ENCODE measurements at regions not wholly inside any gene's neighbourhood (a gene's known extent, or its start where the extent isn't known, plus 50 kb on each side); places are given as distances from the start of the nearest gene placed in this dataset.

DNA sequence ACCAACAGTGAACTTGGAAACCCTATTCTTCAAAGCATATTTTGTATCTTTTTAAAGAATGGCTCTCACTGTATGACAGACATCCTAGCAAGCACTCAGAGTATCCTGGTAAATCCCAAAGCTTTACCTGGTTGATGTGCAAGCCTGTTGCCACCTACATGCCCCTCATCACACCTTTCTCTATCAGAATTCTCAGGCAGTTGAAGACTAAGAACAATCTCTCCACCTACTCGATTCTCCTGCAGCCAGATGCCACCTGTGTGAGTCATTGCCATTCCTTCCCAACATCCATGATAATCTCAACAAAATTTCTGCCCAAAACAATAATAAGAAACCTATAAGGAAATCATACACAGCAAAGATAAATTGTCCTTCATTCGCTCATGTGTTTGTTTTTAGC lies 659.8 kb downstream of the BCL11A start:
- no peaks in the 10 kb centered on the region for H3K79me2 ChIP-seq (ENCODE audit: control insufficient read depth, insufficient read depth, low read length)
- no peak overlapping the region for H3K56ac ChIP-seq (ENCODE audit: low read length)
- no peak overlapping the region for H2BK15ac ChIP-seq (replicated peaks; ENCODE audit: low read depth)
- no peak overlapping the region for H4K8ac ChIP-seq (ENCODE audit: low read depth, low read length)
- H3K23ac ChIP-seq (ENCODE audit: low read length) = no peak overlapping the region
- H3K4me1 ChIP-seq (ENCODE audit: control insufficient read depth, low read depth, low read length) = no peaks in the 10 kb centered on the region
- H3K4me2 ChIP-seq (ENCODE audit: low read length) = no peak overlapping the region
- H3K4ac ChIP-seq (ENCODE audit: low read depth, low read length) = no peak overlapping the region
- WGBS (ENCODE audit: extremely low coverage, insufficient coverage, low lambda C conversion rate) = no CpG with 5 or more reads among the region's 2 CpGs
- no peak overlapping the region for H3K27ac ChIP-seq (ENCODE audit: low read depth, low read length)
- H2BK120ac ChIP-seq (ENCODE audit: low read depth, low read length) = no peak overlapping the region
- no peak overlapping the region for H4K5ac ChIP-seq (ENCODE audit: low read length)
- no peak overlapping the region for H3K4me3 ChIP-seq (ENCODE audit: low read length)
- H3K27me3 ChIP-seq (ENCODE audit: insufficient read depth, low read length, poor library complexity) = no peaks in the 10 kb centered on the region
- no peak overlapping the region for H2AK5ac ChIP-seq (ENCODE audit: low read length)
- DNase-seq = peak; percentile 10
- H3K18ac ChIP-seq (ENCODE audit: low read length) = no peak overlapping the region
- no peaks in the 10 kb centered on the region for H3K79me1 ChIP-seq (ENCODE audit: low read length)
- no peak overlapping the region for H3K9ac ChIP-seq (ENCODE audit: low read length)
- no peaks in the 10 kb centered on the region for H3K36me3 ChIP-seq (ENCODE audit: control insufficient read depth, insufficient read depth, low read length)
- no peak overlapping the region for H2BK5ac ChIP-seq (ENCODE audit: low read length)

DNA sequence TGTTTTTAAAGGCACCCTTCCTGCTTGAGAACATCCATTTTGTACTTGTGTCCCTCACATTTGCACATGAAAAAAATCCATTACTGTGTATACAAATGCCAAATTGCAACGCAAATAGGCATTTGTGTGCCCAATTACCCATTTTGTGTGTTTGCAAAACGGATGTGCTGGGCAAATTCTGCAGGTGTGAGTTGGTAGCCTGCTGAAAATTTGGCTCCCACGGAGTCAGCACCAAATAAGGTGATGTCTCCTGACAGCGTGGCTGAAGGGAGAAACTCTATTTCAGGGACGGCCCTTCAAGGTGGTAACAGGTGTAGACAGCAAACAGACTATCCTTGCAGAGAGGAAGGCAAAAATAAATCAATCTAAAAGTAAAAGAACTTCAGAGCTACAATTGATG lies 661.1 kb downstream of the BCL11A start:
- Histone ChIP-seq H2BK5ac (ENCODE audit: low read length) (no peak overlapping the region), H3K79me1 (ENCODE audit: low read length) (no peaks in the 10 kb centered on the region), H3K4me3 (ENCODE audit: low read length) (no peak overlapping the region), H3K4ac (ENCODE audit: low read depth, low read length) (no peak overlapping the region), H3K27ac (ENCODE audit: low read depth, low read length) (no peak overlapping the region), H3K4me1 (ENCODE audit: control insufficient read depth, low read depth, low read length) (peaks cover 7% of the 10 kb centered on the region), H3K36me3 (ENCODE audit: control insufficient read depth, insufficient read depth, low read length) (no peaks in the 10 kb centered on the region), H3K56ac (ENCODE audit: low read length) (no peak overlapping the region), H3K9ac (ENCODE audit: low read length) (no peak overlapping the region), H3K23ac (ENCODE audit: low read length) (no peak overlapping the region), H2BK15ac (replicated peaks; ENCODE audit: low read depth) (no peak overlapping the region), H3K4me2 (ENCODE audit: low read length) (no peak overlapping the region), H4K5ac (ENCODE audit: low read length) (no peak overlapping the region), H2AK5ac (ENCODE audit: low read length) (no peak overlapping the region), H3K27me3 (ENCODE audit: insufficient read depth, low read length, poor library complexity) (no peaks in the 10 kb centered on the region), H4K8ac (ENCODE audit: low read depth, low read length) (no peak overlapping the region), H3K79me2 (ENCODE audit: control insufficient read depth, insufficient read depth, low read length) (no peaks in the 10 kb centered on the region), H2BK120ac (ENCODE audit: low read depth, low read length) (no peak overlapping the region), H3K18ac (ENCODE audit: low read length) (no peak overlapping the region)
- no CpG with 5 or more reads among the region's 5 CpGs for WGBS (ENCODE audit: extremely low coverage, insufficient coverage, low lambda C conversion rate)
- no peak for DNase-seq

DNA sequence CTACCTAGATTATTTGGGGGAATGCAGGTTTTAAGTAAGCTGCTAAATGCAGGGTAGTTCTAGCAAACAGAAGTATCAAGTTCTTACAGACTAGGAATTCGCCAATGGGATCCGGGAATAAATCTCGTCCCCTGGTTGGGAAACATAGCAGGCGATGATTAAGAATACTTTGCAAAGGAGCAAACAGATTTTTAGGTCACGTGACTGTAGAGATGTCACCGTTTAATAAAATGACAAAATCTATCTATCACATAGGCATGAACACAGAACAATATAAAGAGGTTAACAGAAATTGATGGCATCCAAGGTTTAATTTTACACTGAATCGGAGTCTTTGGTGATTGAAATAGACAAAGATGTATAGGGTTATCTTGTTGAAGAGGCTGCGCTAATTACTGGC lies 664.1 kb downstream of the BCL11A start:
- WGBS (ENCODE audit: extremely low coverage, insufficient coverage, low lambda C conversion rate) = no CpG with 5 or more reads among the region's 8 CpGs
- no peak overlapping the region for H3K18ac ChIP-seq (ENCODE audit: low read length)

DNA sequence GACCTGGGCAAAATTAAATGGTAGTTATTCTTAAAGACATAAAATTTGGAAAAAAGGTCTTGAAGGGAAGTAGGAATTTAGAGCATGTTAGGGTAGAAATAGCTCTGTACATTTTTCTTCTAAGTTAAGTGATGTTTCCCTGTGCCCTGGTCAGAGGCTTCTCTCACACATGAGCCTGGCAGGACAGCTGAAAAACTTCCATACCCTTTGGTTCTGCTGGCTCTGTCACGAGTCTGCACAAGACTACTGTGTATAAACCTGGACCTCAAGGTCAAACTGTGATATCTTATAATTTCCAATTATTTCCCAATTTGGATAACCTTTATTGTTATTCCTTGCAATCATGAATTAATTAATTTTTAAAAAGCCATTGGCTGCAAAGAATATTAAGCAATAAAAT lies 664.7 kb downstream of the BCL11A start:
- peaks cover 9% of the 10 kb centered on the region for H3K4me1 ChIP-seq (ENCODE audit: control insufficient read depth, low read depth, low read length)
- H3K4me2 ChIP-seq (ENCODE audit: low read length) = no peak overlapping the region
- H2BK5ac ChIP-seq (ENCODE audit: low read length) = no peak overlapping the region
- H3K4me3 ChIP-seq (ENCODE audit: low read length) = no peak overlapping the region
- H2BK120ac ChIP-seq (ENCODE audit: low read depth, low read length) = no peak overlapping the region
- H3K18ac ChIP-seq (ENCODE audit: low read length) = no peak overlapping the region
- no peaks in the 10 kb centered on the region for H3K79me1 ChIP-seq (ENCODE audit: low read length)
- no peak overlapping the region for H3K4ac ChIP-seq (ENCODE audit: low read depth, low read length)
- H3K56ac ChIP-seq (ENCODE audit: low read length) = no peak overlapping the region
- no peaks in the 10 kb centered on the region for H3K79me2 ChIP-seq (ENCODE audit: control insufficient read depth, insufficient read depth, low read length)
- H3K9ac ChIP-seq (ENCODE audit: low read length) = no peak overlapping the region
- WGBS (ENCODE audit: extremely low coverage, insufficient coverage, low lambda C conversion rate) = no CpG with 5 or more reads among the region's 1 CpG
- H2AK5ac ChIP-seq (ENCODE audit: low read length) = no peak overlapping the region
- no peak overlapping the region for H3K27ac ChIP-seq (ENCODE audit: low read depth, low read length)
- H3K23ac ChIP-seq (ENCODE audit: low read length) = no peak overlapping the region
- H4K8ac ChIP-seq (ENCODE audit: low read depth, low read length) = no peak overlapping the region
- no peaks in the 10 kb centered on the region for H3K36me3 ChIP-seq (ENCODE audit: control insufficient read depth, insufficient read depth, low read length)
- DNase-seq = no peak
- H2BK15ac ChIP-seq (replicated peaks; ENCODE audit: low read depth) = no peak overlapping the region
- H4K5ac ChIP-seq (ENCODE audit: low read length) = no peak overlapping the region
- no peaks in the 10 kb centered on the region for H3K27me3 ChIP-seq (ENCODE audit: insufficient read depth, low read length, poor library complexity)

More for the DNA sequence above, 664.1 kb downstream of the BCL11A start:
- H2BK5ac ChIP-seq (ENCODE audit: low read length) = no peak overlapping the region
- H3K4me3 ChIP-seq (ENCODE audit: low read length) = no peak overlapping the region
- no peak overlapping the region for H4K8ac ChIP-seq (ENCODE audit: low read depth, low read length)
- H3K4me1 ChIP-seq (ENCODE audit: control insufficient read depth, low read depth, low read length) = peaks cover 9% of the 10 kb centered on the region
- no peak overlapping the region for H2AK5ac ChIP-seq (ENCODE audit: low read length)
- H3K79me1 ChIP-seq (ENCODE audit: low read length) = no peaks in the 10 kb centered on the region
- no peak overlapping the region for H3K27ac ChIP-seq (ENCODE audit: low read depth, low read length)
- no peak overlapping the region for H3K56ac ChIP-seq (ENCODE audit: low read length)
- H3K9ac ChIP-seq (ENCODE audit: low read length) = no peak overlapping the region
- DNase-seq = no peak
- no peak overlapping the region for H4K5ac ChIP-seq (ENCODE audit: low read length)
- H2BK120ac ChIP-seq (ENCODE audit: low read depth, low read length) = no peak overlapping the region
- no peaks in the 10 kb centered on the region for H3K79me2 ChIP-seq (ENCODE audit: control insufficient read depth, insufficient read depth, low read length)
- H3K23ac ChIP-seq (ENCODE audit: low read length) = no peak overlapping the region
- no peak overlapping the region for H3K4ac ChIP-seq (ENCODE audit: low read depth, low read length)
- H2BK15ac ChIP-seq (replicated peaks; ENCODE audit: low read depth) = peak overlapping the region; percentile 57
- no peaks in the 10 kb centered on the region for H3K27me3 ChIP-seq (ENCODE audit: insufficient read depth, low read length, poor library complexity)
- H3K36me3 ChIP-seq (ENCODE audit: control insufficient read depth, insufficient read depth, low read length) = no peaks in the 10 kb centered on the region
- H3K4me2 ChIP-seq (ENCODE audit: low read length) = no peak overlapping the region

DNA sequence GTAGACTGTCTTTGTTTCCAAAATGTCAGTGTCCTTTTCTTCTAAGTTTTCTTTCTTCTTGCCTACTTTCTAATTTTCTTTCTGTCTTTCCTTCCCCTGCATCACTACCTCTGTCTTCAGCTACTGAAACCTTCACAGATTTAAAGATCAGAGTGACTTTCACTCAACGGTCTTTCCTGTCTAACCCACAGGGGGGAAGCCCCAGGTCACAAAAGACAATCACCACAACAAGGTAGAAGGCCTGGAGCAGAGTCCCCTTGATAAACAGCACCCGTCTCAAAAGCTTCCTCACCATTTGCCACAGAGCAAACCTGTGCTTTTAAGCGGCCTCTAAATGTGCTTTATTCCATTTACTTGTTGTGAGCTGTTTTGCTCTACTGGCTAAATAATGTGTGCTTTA lies 665.4 kb downstream of the BCL11A start:
- no peaks in the 10 kb centered on the region for H3K36me3 ChIP-seq (ENCODE audit: control insufficient read depth, insufficient read depth, low read length)
- no peak overlapping the region for H3K27ac ChIP-seq (ENCODE audit: low read depth, low read length)
- no peaks in the 10 kb centered on the region for H3K79me1 ChIP-seq (ENCODE audit: low read length)

DNA sequence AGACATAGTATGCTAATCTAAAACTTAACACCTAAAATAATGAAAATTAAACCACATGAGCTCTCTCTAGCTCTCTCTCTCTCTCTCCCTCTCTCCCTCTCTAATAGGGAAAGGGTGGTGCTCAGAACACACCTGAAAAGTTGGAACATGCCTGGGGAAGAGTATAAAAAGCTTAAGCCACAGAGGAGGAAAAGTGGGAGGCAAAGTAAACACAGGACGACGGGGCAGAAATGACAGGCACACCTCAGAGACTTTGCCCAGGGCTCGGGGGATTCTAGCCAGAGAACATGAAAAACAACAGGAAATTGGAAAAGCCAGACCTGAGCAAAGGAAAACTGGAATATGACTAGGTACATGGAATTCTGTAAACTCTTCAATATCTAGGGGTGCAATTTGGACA lies 666.1 kb downstream of the BCL11A start:
- DNase-seq = no peak
- no peak overlapping the region for H2AK5ac ChIP-seq (ENCODE audit: low read length)
- WGBS (ENCODE audit: extremely low coverage, insufficient coverage, low lambda C conversion rate) = no CpG with 5 or more reads among the region's 3 CpGs

More for the DNA sequence above, 665.4 kb downstream of the BCL11A start:
- no peak overlapping the region for H2BK120ac ChIP-seq (ENCODE audit: low read depth, low read length)
- no peak overlapping the region for H3K56ac ChIP-seq (ENCODE audit: low read length)
- peaks cover 9% of the 10 kb centered on the region for H3K4me1 ChIP-seq (ENCODE audit: control insufficient read depth, low read depth, low read length)
- H2AK5ac ChIP-seq (ENCODE audit: low read length) = no peak overlapping the region
- H3K18ac ChIP-seq (ENCODE audit: low read length) = peak overlapping the region; percentile 60
- no peak overlapping the region for H3K4me2 ChIP-seq (ENCODE audit: low read length)
- no peak overlapping the region for H2BK15ac ChIP-seq (replicated peaks; ENCODE audit: low read depth)
- no peak overlapping the region for H3K4ac ChIP-seq (ENCODE audit: low read depth, low read length)
- no peaks in the 10 kb centered on the region for H3K27me3 ChIP-seq (ENCODE audit: insufficient read depth, low read length, poor library complexity)
- H3K4me3 ChIP-seq (ENCODE audit: low read length) = no peak overlapping the region
- peak; percentile 86 for DNase-seq
- H2BK5ac ChIP-seq (ENCODE audit: low read length) = no peak overlapping the region
- no peak overlapping the region for H4K8ac ChIP-seq (ENCODE audit: low read depth, low read length)
- H3K23ac ChIP-seq (ENCODE audit: low read length) = no peak overlapping the region
- no peaks in the 10 kb centered on the region for H3K79me2 ChIP-seq (ENCODE audit: control insufficient read depth, insufficient read depth, low read length)
- H4K5ac ChIP-seq (ENCODE audit: low read length) = no peak overlapping the region
- no peak overlapping the region for H3K9ac ChIP-seq (ENCODE audit: low read length)
- WGBS (ENCODE audit: extremely low coverage, insufficient coverage, low lambda C conversion rate) = no CpG with 5 or more reads among the region's 3 CpGs

More for the DNA sequence above, 666.1 kb downstream of the BCL11A start:
- Histone ChIP-seq H3K18ac (ENCODE audit: low read length) (peak overlapping the region; percentile 60), H4K5ac (ENCODE audit: low read length) (no peak overlapping the region), H3K23ac (ENCODE audit: low read length) (no peak overlapping the region), H3K4me2 (ENCODE audit: low read length) (no peak overlapping the region), H3K79me1 (ENCODE audit: low read length) (no peaks in the 10 kb centered on the region), H2BK15ac (replicated peaks; ENCODE audit: low read depth) (no peak overlapping the region), H3K9ac (ENCODE audit: low read length) (no peak overlapping the region), H3K4me3 (ENCODE audit: low read length) (no peak overlapping the region), H3K27me3 (ENCODE audit: insufficient read depth, low read length, poor library complexity) (no peaks in the 10 kb centered on the region), H3K27ac (ENCODE audit: low read depth, low read length) (no peak overlapping the region), H2BK5ac (ENCODE audit: low read length) (no peak overlapping the region), H2BK120ac (ENCODE audit: low read depth, low read length) (peak overlapping the region; percentile 28), H4K8ac (ENCODE audit: low read depth, low read length) (no peak overlapping the region), H3K79me2 (ENCODE audit: control insufficient read depth, insufficient read depth, low read length) (no peaks in the 10 kb centered on the region), H3K4me1 (ENCODE audit: control insufficient read depth, low read depth, low read length) (peaks cover 9% of the 10 kb centered on the region), H3K36me3 (ENCODE audit: control insufficient read depth, insufficient read depth, low read length) (no peaks in the 10 kb centered on the region), H3K4ac (ENCODE audit: low read depth, low read length) (peak overlapping the region; percentile 36), H3K56ac (ENCODE audit: low read length) (peak overlapping the region; percentile 49)

Data from mesendoderm (in vitro differentiated cells).